GM12878 (cell line): ENCODE measurements at regions not wholly inside any gene's neighbourhood (a gene's known extent, or its start where the extent isn't known, plus 50 kb on each side); places are given as distances from the start of the nearest gene placed in this dataset.

ENCODE experiments used
- ATAC-seq: fragments of 200-7000 bp; cut with Tn5 transposase; 3 replicates; pipeline ENCODE4 v1.9.1; 2020; ENCODE audit warnings: mild to moderate bottlenecking, moderate library complexity
- BruUV-seq: library from RNA; stranded (reverse); fragments of 400-500 nt; replicated peaks from 2 replicates; lab custom pipeline; 2021; lab: Mats Ljungman, UMichigan
- CTCF ChIA-PET: fragments of 300-600 bp; sonication (Branson Sonifier 250); formaldehyde crosslinking; extraction: SDS; loops from one replicate; lab custom pipeline; 2021; ENCODE audit warnings: inconsistent platforms; lab: Yijun Ruan, JAX
- POLR2A ChIA-PET: fragments of 350-600 bp; formaldehyde crosslinking; extraction: SDS; loops from one replicate; lab custom pipeline; 2021; ENCODE audit warnings: inconsistent platforms; lab: Charles Lee
- RAD21 ChIA-PET: fragments of 300-600 bp; sonication (Branson Sonifier 250); formaldehyde crosslinking; loops from one replicate; lab custom pipeline; 2023; ENCODE audit warnings: antibody characterized with exemption; ENCODE audit not compliant: unreplicated experiment; lab: Charles Lee
- SMC1A ChIA-PET: fragments of 300-600 bp; sonication (Branson Sonifier 250); formaldehyde crosslinking; loops from one replicate; lab custom pipeline; 2023; ENCODE audit not compliant: unreplicated experiment, uncharacterized antibody; lab: Charles Lee
- DNase-seq: peaks from one replicate; pipeline ENCODE4 v3.0.0-alpha.2; 2011; ENCODE audit warnings: low read depth, low spot score
- FAIRE-seq: peaks from 3 replicates; lab custom pipeline; 2011; peaks lifted over from hg19 to GRCh38; lab: Jason Lieb, UNC
- H2AFZ ChIP-seq: 2 replicates; pipeline ENCODE4 v1.6.0; 2011; ENCODE audit warnings: low read depth, low read length, control low read depth; ENCODE audit not compliant: control insufficient read depth
- H3K27ac ChIP-seq: 2 replicates; pipeline ENCODE4 v1.5.1; 2011; ENCODE audit warnings: control low read depth; ENCODE audit not compliant: control insufficient read depth, insufficient read depth
- H3K27me3 ChIP-seq, 2 experiments: replicated peaks in 1 of 2; 2 replicates each; pipeline versions ENCODE4 v1.6.0 to v1.6.1; 2011; ENCODE audit warnings: low read length in 1 of 2; ENCODE audit not compliant: control insufficient read depth in 2 of 2, insufficient read depth in 2 of 2
- H3K36me3 ChIP-seq, 2 experiments: 2 replicates each; pipeline ENCODE4 v1.5.1; 2011; ENCODE audit warnings: low read length in 1 of 2; ENCODE audit not compliant: control insufficient read depth in 2 of 2, insufficient read depth in 2 of 2
- H3K4me1 ChIP-seq: 2 replicates; pipeline ENCODE4 v1.6.1; 2011; ENCODE audit warnings: mild to moderate bottlenecking, low read length, moderate library complexity, mixed read lengths; ENCODE audit not compliant: control insufficient read depth, insufficient read depth
- H3K4me2 ChIP-seq: 2 replicates; pipeline ENCODE4 v1.6.0; 2011; ENCODE audit warnings: control low read depth; ENCODE audit not compliant: control insufficient read depth, insufficient read depth
- H3K4me3 ChIP-seq: fragments of 200-600 bp; sonication (generic); 2 replicates; pipeline ENCODE4 v1.5.1; 2016
- H3K79me2 ChIP-seq: 2 replicates; pipeline ENCODE4 v1.6.0; 2011; ENCODE audit warnings: low read length; ENCODE audit not compliant: control insufficient read depth, insufficient read depth
- H3K9ac ChIP-seq: 2 replicates; pipeline ENCODE4 v1.8.0; 2011; ENCODE audit warnings: low read length, control low read depth, mixed read lengths; ENCODE audit not compliant: control insufficient read depth, insufficient read depth
- H3K9me3 ChIP-seq: replicated peaks from 3 replicates; pipeline ENCODE4 v1.5.1; 2011; ENCODE audit warnings: mild to moderate bottlenecking, low read length; ENCODE audit not compliant: control insufficient read depth, insufficient read depth
- H4K20me1 ChIP-seq: 2 replicates; pipeline ENCODE4 v1.6.0; 2011; ENCODE audit not compliant: control insufficient read depth, insufficient read depth
- BCL11A ChIP-seq: IDR thresholded peaks from 2 replicates; pipeline ENCODE4 v1.6.1; 2011; ENCODE audit warnings: low read depth, low read length
- BMI1 ChIP-seq: fragments of 450-650 bp; IDR thresholded peaks from 2 replicates; pipeline ENCODE4 v1.6.1; 2016; ENCODE audit warnings: mild to moderate bottlenecking, moderate library complexity, borderline replicate concordance
- HSF1 ChIP-seq: fragments of 150-350 bp; IDR thresholded peaks from 2 replicates; pipeline ENCODE4 v1.6.1; 2014; ENCODE audit warnings: mild to moderate bottlenecking, low read depth, low read length
- IKZF2 ChIP-seq, 2 experiments: fragments of 450-650 bp; IDR thresholded peaks; 2 replicates each; pipeline ENCODE4 v1.6.1; 2017; ENCODE audit warnings: mild to moderate bottlenecking in 2 of 2, moderate library complexity in 2 of 2
- MEF2A ChIP-seq: IDR thresholded peaks from 2 replicates; pipeline ENCODE4 v1.6.1; 2011; ENCODE audit warnings: low read depth, mild to moderate bottlenecking, low read length, moderate library complexity; ENCODE audit not compliant: insufficient read depth
- NFIC ChIP-seq: IDR thresholded peaks from 2 replicates; pipeline ENCODE4 v1.6.1; 2012; ENCODE audit warnings: low read depth, mild to moderate bottlenecking, inconsistent platforms, low read length, moderate library complexity
- NFYB ChIP-seq: IDR thresholded peaks from 2 replicates; pipeline ENCODE4 v1.6.1; 2011; ENCODE audit warnings: low read depth, mild to moderate bottlenecking, low read length, improper control_type of control experiment, moderate library complexity; ENCODE audit not compliant: insufficient read depth
- NR2C2 ChIP-seq: IDR thresholded peaks from 2 replicates; pipeline ENCODE4 v1.6.1; 2011; ENCODE audit warnings: borderline replicate concordance, low read depth; ENCODE audit not compliant: control insufficient read depth, insufficient read length
- PML ChIP-seq: IDR thresholded peaks from 2 replicates; pipeline ENCODE4 v1.6.1; 2012; ENCODE audit warnings: low read length, inconsistent platforms
- POLR2AphosphoS5 ChIP-seq: IDR thresholded peaks from 2 replicates; pipeline ENCODE4 v1.6.1; 2011; ENCODE audit warnings: mild to moderate bottlenecking, low read length, inconsistent platforms
- RCOR1 ChIP-seq: conservative IDR thresholded peaks from 2 replicates; pipeline ENCODE4 v1.6.1; 2012; ENCODE audit warnings: low read depth, low read length, improper control_type of control experiment
- SIN3A ChIP-seq: IDR thresholded peaks from 2 replicates; pipeline ENCODE4 v1.6.1; 2012; ENCODE audit warnings: low read depth, low read length, improper control_type of control experiment
- SIX5 ChIP-seq: IDR thresholded peaks from 2 replicates; pipeline ENCODE4 v1.6.1; 2011; ENCODE audit warnings: mild to moderate bottlenecking, low read depth, low read length, moderate library complexity; ENCODE audit not compliant: severe bottlenecking
- ZNF384 ChIP-seq: IDR thresholded peaks from 2 replicates; pipeline ENCODE4 v1.6.1; 2012; ENCODE audit warnings: low read depth, mild to moderate bottlenecking, low read length, improper control_type of control experiment, borderline replicate concordance
- WGBS: methylation state at CpG from one replicate; pipeline ENCODE4 v1.1.6; 2016; ENCODE audit warnings: low lambda C conversion rate; ENCODE audit not compliant: insufficient replicate concordance, insufficient coverage; ENCODE audit errors: missing lambda C conversion rate; 5-methylcytosine and 5-hydroxymethylcytosine counted together
- in situ Hi-C: fragments of 300-500 bp; cut with MboI; formaldehyde crosslinking; loops from 9 replicates; pipeline ENCODE4 v1.14.3; 2018; ENCODE audit warnings: mixed read lengths
- intact Hi-C: fragments of 100-400 bp; cut with micrococcal nuclease; formaldehyde crosslinking; loops from one replicate; pipeline ENCODE4 v1.14.2; 2022; ENCODE audit not compliant: unreplicated experiment

- no peak for TF ChIP-seq HSF1
- TF ChIP-seq, all 136 proteins: peak for 0
Measured at GRCh38 chr16:9236319-9236718, 144.9 kb downstream of the HAPSTR1 start (continued).

- H3K27me3 ChIP-seq = no peaks in the 10 kb centered on the region; a peak in 2 of 4 replicates
- H3K27ac ChIP-seq = no peak overlapping the region
- SMC1A ChIA-PET = no interaction called here
- WGBS = 45% methylated on average over 1 of the region's 1 CpG
- no peaks in the 10 kb centered on the region for H3K79me2 ChIP-seq
- no peak for ATAC-seq
- H3K9me3 ChIP-seq = no peaks in the 10 kb centered on the region; the same call in 2 of the 3 replicates
- no peak overlapping the region for H2AFZ ChIP-seq
- no peaks in the 10 kb centered on the region for H3K36me3 ChIP-seq
- in situ Hi-C loops (no loop called here), intact Hi-C loops (no loop called here)
- H4K20me1 ChIP-seq = no peaks in the 10 kb centered on the region
- no peak for TF ChIP-seq PML
- TF ChIP-seq NR2C2 = no peak
- no peak for TF ChIP-seq SIX5
- no peak for TF ChIP-seq NFYB
- H3K9ac ChIP-seq = no peak overlapping the region
- POLR2A ChIA-PET = no interaction called here
- CTCF ChIA-PET = no interaction called here
- no peak overlapping the region for H3K4me2 ChIP-seq
- H3K4me1 ChIP-seq = no peaks in the 10 kb centered on the region
- no TSS peak for BruUV-seq
- DNase-seq = no peak
- H3K4me3 ChIP-seq = no peak overlapping the region
- RAD21 ChIA-PET = no interaction called here
- no peak for FAIRE-seq
Measured at GRCh38 chr16:9238346-9238745, 146.9 kb downstream of the HAPSTR1 start.

GRCh38 chr16:9241177-9241576, 149.7 kb downstream of the HAPSTR1 start:
- BruUV-seq = no TSS peak
- no peak for DNase-seq
- Histone ChIP-seq H3K36me3 (no peaks in the 10 kb centered on the region), H3K27me3 (no peaks in the 10 kb centered on the region; a peak in 1 of 4 replicates), H2AFZ (no peak overlapping the region), H3K9me3 (no peaks in the 10 kb centered on the region; the same call in 2 of the 3 replicates), H4K20me1 (no peaks in the 10 kb centered on the region), H3K4me3 (no peak overlapping the region)
- ChIA-PET RAD21 (no interaction called here), POLR2A (no interaction called here)
- intact Hi-C loops = no loop called here
- in situ Hi-C loops = no loop called here
- TF ChIP-seq BCL11A = no peak
- no peak for TF ChIP-seq ZNF384
- no peak for TF ChIP-seq SIN3A
- TF ChIP-seq MEF2A = no peak
- no peak for TF ChIP-seq IKZF2 (IDR thresholded peaks at IDR 0.05)
- no peak for TF ChIP-seq RCOR1
- no peak for TF ChIP-seq BMI1
- TF ChIP-seq POLR2AphosphoS5 = no peak
- TF ChIP-seq PML = no peak
- no peak for TF ChIP-seq NFIC
- TF ChIP-seq, all 136 proteins: peak for 0
- ChIA-PET CTCF (no interaction called here), SMC1A (no interaction called here)
- no peak overlapping the region for H3K9ac ChIP-seq
- H3K4me2 ChIP-seq = no peak overlapping the region
- ATAC-seq (no peak), FAIRE-seq (no peak)
- no peak overlapping the region for H3K27ac ChIP-seq
- H3K4me1 ChIP-seq = no peaks in the 10 kb centered on the region
- no peaks in the 10 kb centered on the region for H3K79me2 ChIP-seq
